ENCODE measurements at regions not wholly inside any gene's neighbourhood (a gene's known extent, or its start where the extent isn't known, plus 50 kb on each side); places are given as distances from the start of the nearest gene placed in this dataset.
A peak's percentile ranks its signal among the peaks of the same experiment; 100 is the strongest.
"Not testable (repeated sequence)": the region's sequence is repeated elsewhere in the genome, so short reads cannot be mapped to it uniquely, and the experiment has no call there.

GRCh38 chr1:85520826-85521820 is 56.2 kb upstream of the DDAH1 start:
- DNase-seq; H3K4me1 ChIP-seq (replicated peaks in 1 of 2); H3K9me3 ChIP-seq (replicated peaks in 1 of 3); H3K4me3 ChIP-seq; H3K36me3 ChIP-seq (replicated peaks in 1 of 2); H3K27ac ChIP-seq; H3K27me3 ChIP-seq; intact Hi-C loops (cut with DNase I): not testable (repeated sequence)
- WGBS, 4 donors = 67 to 76% (median 72%) methylated on average over 9 to 11 of the region's 15 CpGs

- DNase-seq; H3K36me3 ChIP-seq (replicated peaks in 1 of 2); H3K27me3 ChIP-seq; H3K4me3 ChIP-seq; H3K27ac ChIP-seq; H3K4me1 ChIP-seq (replicated peaks in 1 of 2); H3K9me3 ChIP-seq (replicated peaks in 1 of 3); intact Hi-C loops (cut with DNase I): not testable (repeated sequence)
Measured at GRCh38 chr1:85522458-85522857, 57.5 kb upstream of the DDAH1 start.

- H3K9me3 ChIP-seq (replicated peaks in 1 of 3); intact Hi-C loops (cut with DNase I); H3K27ac ChIP-seq; H3K4me3 ChIP-seq; H3K36me3 ChIP-seq (replicated peaks in 1 of 2); DNase-seq; H3K27me3 ChIP-seq; H3K4me1 ChIP-seq (replicated peaks in 1 of 2): not testable (repeated sequence)
- 75 to 84% (median 79%) methylated on average over 3 to 4 of the region's 4 CpGs for WGBS, 4 donors
Measured at GRCh38 chr1:85523061-85523460, 57.5 kb upstream of the CCN1 start.

- H3K9me3 ChIP-seq (replicated peaks in 1 of 3); H3K4me3 ChIP-seq; H3K27ac ChIP-seq; intact Hi-C loops (cut with DNase I); H3K36me3 ChIP-seq (replicated peaks in 1 of 2); H3K27me3 ChIP-seq; H3K4me1 ChIP-seq (replicated peaks in 1 of 2): not testable (repeated sequence)
- WGBS, 4 donors = 56 to 76% (median 61%) methylated on average over 1 to 3 of the region's 3 CpGs
- DNase-seq = peak in 1 of 7 donors; percentile 4
Measured at GRCh38 chr1:85524281-85524886, 56.2 kb upstream of the CCN1 start.

- H3K4me1 ChIP-seq (replicated peaks in 1 of 2); intact Hi-C loops (cut with DNase I); DNase-seq; H3K27me3 ChIP-seq; H3K27ac ChIP-seq; H3K9me3 ChIP-seq (replicated peaks in 1 of 3); H3K36me3 ChIP-seq (replicated peaks in 1 of 2); H3K4me3 ChIP-seq: not testable (repeated sequence)
- 75 to 89% (median 82%) methylated on average over 2 to 3 of the region's 3 CpGs for WGBS, 4 donors
Measured at GRCh38 chr1:85525591-85525991, 55.0 kb upstream of the CCN1 start.

- H3K27ac ChIP-seq; H3K36me3 ChIP-seq (replicated peaks in 1 of 2); intact Hi-C loops (cut with DNase I); H3K4me3 ChIP-seq; DNase-seq; H3K9me3 ChIP-seq (replicated peaks in 1 of 3); H3K4me1 ChIP-seq (replicated peaks in 1 of 2); H3K27me3 ChIP-seq: not testable (repeated sequence)
- WGBS, 4 donors = 76 to 85% (median 81%) methylated on average over 3 of the region's 3 CpGs
Measured at GRCh38 chr1:85526216-85526615, 54.3 kb upstream of the CCN1 start.

GRCh38 chr1:85527145-85527544 is 53.4 kb upstream of the CCN1 start:
- H3K27me3 ChIP-seq; intact Hi-C loops (cut with DNase I); H3K4me1 ChIP-seq (replicated peaks in 1 of 2); H3K4me3 ChIP-seq; H3K27ac ChIP-seq; H3K36me3 ChIP-seq (replicated peaks in 1 of 2); H3K9me3 ChIP-seq (replicated peaks in 1 of 3): not testable (repeated sequence)
- DNase-seq = peak; percentile 37 to 84 (median 76)
- WGBS, 4 donors = 17 to 21% (median 17%) methylated on average over 4 of the region's 4 CpGs

All from adrenal gland (tissue), 9 donors.